A549 (cell line): ENCODE measurements at regions not wholly inside any gene's neighbourhood (a gene's known extent, or its start where the extent isn't known, plus 50 kb on each side); places are given as distances from the start of the nearest gene placed in this dataset.

Source experiments
- ATAC-seq, 2 experiments: fragments of 200-7000 bp in 1 of 2; fragments of >200 bp in 1 of 2; cut with Nextera tagmentation in 1 of 2; cut with Tn5 transposase in 1 of 2; 3 replicates each; pipeline versions ENCODE4 v1.8.0 to v1.9.1; 2018 to 2020; ENCODE audit warnings: mild to moderate bottlenecking in 1 of 2, moderate library complexity in 1 of 2
- CTCF ChIA-PET: fragments of 300-600 bp; sonication (Branson Sonifier 250); formaldehyde crosslinking; extraction: SDS; loops from one replicate; lab custom pipeline; 2021; ENCODE audit warnings: antibody characterized with exemption, inconsistent platforms; lab: Yijun Ruan, JAX
- POLR2A ChIA-PET: fragments of 350-600 bp; formaldehyde crosslinking; extraction: SDS; loops from one replicate; lab custom pipeline; 2021; ENCODE audit warnings: antibody characterized with exemption, inconsistent platforms; lab: Yijun Ruan, JAX
- DNase-seq, 2 experiments: peaks; one replicate each; pipeline versions ENCODE4 v3.0.0 to v3.0.0-alpha.2; 2011 to 2016; ENCODE audit warnings: low read depth in 1 of 2, low spot score in 1 of 2
- FAIRE-seq: peaks from 2 replicates; lab custom pipeline; 2011; peaks lifted over from hg19 to GRCh38; lab: Jason Lieb, UNC
- H3K27ac ChIP-seq, 2 experiments: fragments of >200 bp; sonication (Bioruptor Twin); formaldehyde crosslinking; 3 replicates each; pipeline ENCODE4 v1.5.1; 2016 to 2017
- H3K4me1 ChIP-seq: fragments of >200 bp; sonication (Bioruptor Twin); formaldehyde crosslinking; 3 replicates; pipeline ENCODE4 v1.6.1; 2016
- H3K4me2 ChIP-seq: fragments of >200 bp; sonication (Bioruptor Twin); formaldehyde crosslinking; 3 replicates; pipeline ENCODE4 v1.6.1; 2016
- H3K4me3 ChIP-seq: fragments of >200 bp; sonication (Bioruptor Twin); formaldehyde crosslinking; 3 replicates; pipeline ENCODE4 v1.5.1; 2016
- H3K9me3 ChIP-seq: fragments of >200 bp; sonication (Bioruptor Twin); formaldehyde crosslinking; 3 replicates; pipeline ENCODE4 v1.6.1; 2016
- BHLHE40 ChIP-seq: IDR thresholded peaks from 2 replicates; pipeline ENCODE4 v1.6.1; 2012; ENCODE audit warnings: low read depth, low read length, inconsistent platforms
- CEBPB ChIP-seq, 2 experiments: fragments of >200 bp in 1 of 2; sonication (Bioruptor Twin) in 1 of 2; formaldehyde crosslinking in 1 of 2; IDR thresholded peaks; 2 replicates each; pipeline ENCODE4 v1.6.1; 2012 to 2016
- CTCF ChIP-seq: fragments of >200 bp; sonication (Bioruptor Twin); formaldehyde crosslinking; IDR thresholded peaks from 3 replicates; pipeline ENCODE4 v1.5.1; 2016
- HOXB5 ChIP-seq: fragments of 250-450 bp; sonication (Bioruptor Pico); IDR thresholded peaks from 2 replicates; pipeline ENCODE4 v1.5.0; 2020; ENCODE audit warnings: mild to moderate bottlenecking, moderate library complexity
- MYC ChIP-seq: IDR thresholded peaks from 2 replicates; pipeline ENCODE4 v1.6.1; 2012; ENCODE audit warnings: mild to moderate bottlenecking, inconsistent platforms, low read length, improper control_type of control experiment, borderline replicate concordance
- NFE2L2 ChIP-seq: fragments of 150-350 bp; conservative IDR thresholded peaks from 2 replicates; pipeline ENCODE4 v1.6.1; 2014; ENCODE audit warnings: low read length
- NPAS2 ChIP-seq: fragments of 250-450 bp; sonication (Bioruptor Pico); IDR thresholded peaks from 2 replicates; pipeline ENCODE4 v1.8.0; 2022; ENCODE audit warnings: mild to moderate bottlenecking, moderate library complexity, borderline replicate concordance
- PBX3 ChIP-seq: IDR thresholded peaks from 2 replicates; pipeline ENCODE4 v1.6.1; 2012
- PHF8 ChIP-seq: fragments of 200-600 bp; sonication (generic); IDR thresholded peaks from 2 replicates; pipeline ENCODE4 v1.6.1; 2016; ENCODE audit warnings: low read depth, mild to moderate bottlenecking, antibody characterized with exemption, moderate library complexity, borderline replicate concordance
- SMC3 ChIP-seq: fragments of >200 bp; sonication (Bioruptor Twin); formaldehyde crosslinking; IDR thresholded peaks from 3 replicates; pipeline ENCODE4 v1.6.1; 2018; ENCODE audit warnings: inconsistent platforms
- ZC3H11A ChIP-seq: fragments of 450-650 bp; IDR thresholded peaks from 2 replicates; pipeline ENCODE4 v1.6.1; 2014; ENCODE audit warnings: antibody characterized with exemption, mild to moderate bottlenecking
- ZFP36 ChIP-seq: fragments of 450-650 bp; IDR thresholded peaks from 2 replicates; pipeline ENCODE4 v1.6.1; 2014; ENCODE audit warnings: borderline replicate concordance; ENCODE audit not compliant: partially characterized antibody
- ZSCAN20 ChIP-seq: fragments of 250-450 bp; sonication (Bioruptor Pico); IDR thresholded peaks from 2 replicates; pipeline ENCODE4 v1.8.0; 2022; ENCODE audit warnings: mild to moderate bottlenecking, moderate library complexity
- WGBS: methylation state at CpG from one replicate; pipeline ENCODE4 v1.1.6; 2017; ENCODE audit errors: missing lambda C conversion rate; 5-methylcytosine and 5-hydroxymethylcytosine counted together
- TF ChIP-seq, protein P1 (sequence below): fragments of >200 bp; sonication (Bioruptor Twin); formaldehyde crosslinking; IDR thresholded peaks from 2 replicates; pipeline ENCODE4 v1.6.1; 2016
- TF ChIP-seq, protein P2 (sequence below): fragments of 450-650 bp; IDR thresholded peaks from 2 replicates; pipeline ENCODE4 v1.6.1; 2014; ENCODE audit warnings: antibody characterized with exemption
- TF ChIP-seq, protein P3 (sequence below): IDR thresholded peaks from 2 replicates; pipeline ENCODE4 v1.6.1; 2012; ENCODE audit warnings: low read depth, borderline replicate concordance
- TF ChIP-seq, protein P4 (sequence below): fragments of >200 bp; sonication (Bioruptor Twin); formaldehyde crosslinking; IDR thresholded peaks from 3 replicates; pipeline ENCODE4 v1.6.1; 2016

GRCh38 chr16:11445486-11445885 lies 100.2 kb downstream of the RMI2 start:
- FAIRE-seq (no peak), DNase-seq (no peak), ATAC-seq (peak in 1 of 2 experiments; percentile 22; a peak in 1 of 6 replicates)
- H3K4me2 ChIP-seq, result no peak overlapping the region
- H3K4me1 ChIP-seq, result no peaks in the 10 kb centered on the region
- ChIA-PET POLR2A (no interaction called here), CTCF (interaction anchor here (0.7 to 2.2 kb wide), 3 partner anchors 27 to 652 kb away, joined by 3 to 9 read pairs (median 3); no protein-coding TSS in a partner anchor)
- no peak overlapping the region for H3K27ac ChIP-seq
- peaks cover 9% of the 10 kb centered on the region for H3K9me3 ChIP-seq
- no peak overlapping the region for H3K4me3 ChIP-seq
- 88% methylated on average over 7 of the region's 7 CpGs for WGBS
- no peak for TF ChIP-seq HOXB5 (CRISPR knock-in tag)
- TF ChIP-seq ZFP36, result no peak
- TF ChIP-seq ZSCAN20 (CRISPR knock-in tag), result no peak
- no peak for TF ChIP-seq NPAS2 (CRISPR knock-in tag)
- TF ChIP-seq CTCF, result no peak
- TF ChIP-seq PHF8, result no peak

DNA sequence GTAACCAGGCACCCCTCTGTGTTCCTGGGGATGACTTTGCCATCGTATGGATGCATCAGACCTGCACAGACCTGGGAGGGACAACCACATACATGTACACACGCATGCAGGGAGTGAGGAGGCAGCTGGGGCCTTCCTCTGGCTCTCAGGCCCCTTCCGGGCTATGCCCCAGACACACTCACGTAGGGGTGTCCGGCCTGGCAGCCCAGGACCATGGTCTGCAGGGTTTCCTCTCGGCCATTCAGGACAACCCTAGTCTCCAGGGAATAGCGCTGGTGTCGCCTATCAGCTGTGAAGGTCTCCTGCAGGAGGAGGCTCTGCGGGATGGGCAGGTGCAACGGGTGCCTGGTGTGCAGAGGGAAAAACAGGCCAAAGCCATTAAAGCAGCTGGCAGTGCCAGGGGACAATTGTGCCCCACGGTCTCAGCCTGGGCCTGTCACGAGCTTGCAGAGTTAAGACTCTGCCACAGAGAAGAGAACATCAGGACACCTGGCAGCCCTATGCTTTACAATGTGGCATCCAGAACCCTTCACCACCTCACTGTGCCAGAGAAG lies 101.4 kb downstream of the RMI2 start:
- no peak overlapping the region for H3K4me3 ChIP-seq
- CTCF ChIA-PET, result interaction anchor here (1.7 to 1.8 kb wide), 2 partner anchors 39 to 195 kb away, joined by 5 to 6 read pairs; no protein-coding TSS in a partner anchor
- H3K4me2 ChIP-seq, result no peak overlapping the region
- no peak for FAIRE-seq
- no peak for ATAC-seq
- TF ChIP-seq MYC, result no peak
- TF ChIP-seq NFE2L2, result no peak
- TF ChIP-seq, protein P1, sequence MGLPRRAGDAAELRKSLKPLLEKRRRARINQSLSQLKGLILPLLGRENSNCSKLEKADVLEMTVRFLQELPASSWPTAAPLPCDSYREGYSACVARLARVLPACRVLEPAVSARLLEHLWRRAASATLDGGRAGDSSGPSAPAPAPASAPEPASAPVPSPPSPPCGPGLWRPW, result no peak
- no peak for TF ChIP-seq CEBPB (IDR thresholded peaks at IDR 0.05)
- TF ChIP-seq HOXB5 (CRISPR knock-in tag), result no peak
- TF ChIP-seq ZSCAN20 (CRISPR knock-in tag), result no peak
- no peak for TF ChIP-seq ZC3H11A
- TF ChIP-seq, protein P2, sequence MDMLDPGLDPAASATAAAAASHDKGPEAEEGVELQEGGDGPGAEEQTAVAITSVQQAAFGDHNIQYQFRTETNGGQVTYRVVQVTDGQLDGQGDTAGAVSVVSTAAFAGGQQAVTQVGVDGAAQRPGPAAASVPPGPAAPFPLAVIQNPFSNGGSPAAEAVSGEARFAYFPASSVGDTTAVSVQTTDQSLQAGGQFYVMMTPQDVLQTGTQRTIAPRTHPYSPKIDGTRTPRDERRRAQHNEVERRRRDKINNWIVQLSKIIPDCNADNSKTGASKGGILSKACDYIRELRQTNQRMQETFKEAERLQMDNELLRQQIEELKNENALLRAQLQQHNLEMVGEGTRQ, result no peak
- TF ChIP-seq BHLHE40, result no peak
- TF ChIP-seq, protein P3, sequence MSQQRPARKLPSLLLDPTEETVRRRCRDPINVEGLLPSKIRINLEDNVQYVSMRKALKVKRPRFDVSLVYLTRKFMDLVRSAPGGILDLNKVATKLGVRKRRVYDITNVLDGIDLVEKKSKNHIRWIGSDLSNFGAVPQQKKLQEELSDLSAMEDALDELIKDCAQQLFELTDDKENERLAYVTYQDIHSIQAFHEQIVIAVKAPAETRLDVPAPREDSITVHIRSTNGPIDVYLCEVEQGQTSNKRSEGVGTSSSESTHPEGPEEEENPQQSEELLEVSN, result no peak
- TF ChIP-seq, protein P4, sequence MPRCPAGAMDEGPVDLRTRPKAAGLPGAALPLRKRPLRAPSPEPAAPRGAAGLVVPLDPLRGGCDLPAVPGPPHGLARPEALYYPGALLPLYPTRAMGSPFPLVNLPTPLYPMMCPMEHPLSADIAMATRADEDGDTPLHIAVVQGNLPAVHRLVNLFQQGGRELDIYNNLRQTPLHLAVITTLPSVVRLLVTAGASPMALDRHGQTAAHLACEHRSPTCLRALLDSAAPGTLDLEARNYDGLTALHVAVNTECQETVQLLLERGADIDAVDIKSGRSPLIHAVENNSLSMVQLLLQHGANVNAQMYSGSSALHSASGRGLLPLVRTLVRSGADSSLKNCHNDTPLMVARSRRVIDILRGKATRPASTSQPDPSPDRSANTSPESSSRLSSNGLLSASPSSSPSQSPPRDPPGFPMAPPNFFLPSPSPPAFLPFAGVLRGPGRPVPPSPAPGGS, result no peak
- TF ChIP-seq PBX3, result no peak
- no peak for TF ChIP-seq SMC3
- TF ChIP-seq ZFP36, result no peak
- TF ChIP-seq, all 56 proteins: peak for 0
- Histone ChIP-seq H3K27ac (no peak overlapping the region), H3K4me1 (no peaks in the 10 kb centered on the region), H3K9me3 (0 out of 3 replicates have a peak, but pooled peaks cover 1% of the 10 kb centered on the region)
- 64% methylated on average over 7 of the region's 12 CpGs for WGBS
- DNase-seq, result no peak
- POLR2A ChIA-PET, result no interaction called here
